ENCODE measurements at regions not wholly inside any gene's neighbourhood (a gene's known extent, or its start where the extent isn't known, plus 50 kb on each side); places are given as distances from the start of the nearest gene placed in this dataset.

GRCh38 chr16:31695667-31696066 lies 168.0 kb downstream of the AHSP start:
- BruUV-seq (replicated peaks): no TSS peak
- H3K4me2 ChIP-seq (ENCODE audit: low read length): no peak overlapping the region
- TF ChIP-seq TCF7L2 (IDR thresholded peaks at IDR 0.05; ENCODE audit: borderline replicate concordance, extremely low read depth, insufficient read depth, insufficient read length) (no peak), ELF1 (IDR thresholded peaks at IDR 0.05; ENCODE audit: borderline replicate concordance, low read depth) (no peak), SP1 (IDR thresholded peaks at IDR 0.05; ENCODE audit: low read depth) (no peak), ZNF274 (IDR thresholded peaks at IDR 0.05; ENCODE audit: low read depth, low read length) (no peak), EZH2 (IDR thresholded peaks at IDR 0.05) (no peak), JUND (IDR thresholded peaks at IDR 0.05) (no peak), MAX (IDR thresholded peaks at IDR 0.05) (no peak), EZH2phosphoT487 (IDR thresholded peaks at IDR 0.05; ENCODE audit: borderline replicate concordance) (no peak), FOSL1 (IDR thresholded peaks at IDR 0.05; ENCODE audit: low read depth) (no peak), CTCF (IDR thresholded peaks at IDR 0.05 in 2 of 3, conservative IDR thresholded peaks at IDR 0.05 in 1 of 3; ENCODE audit: borderline replicate concordance in 1 of 3, insufficient read depth in 1 of 3, low read depth in 2 of 3, low read length in 2 of 3) (no peak), ZFX (IDR thresholded peaks at IDR 0.05) (no peak), SRF (IDR thresholded peaks at IDR 0.05; ENCODE audit: low read depth) (no peak), POLR2AphosphoS5 (IDR thresholded peaks at IDR 0.05; ENCODE audit: low read depth, low read length) (no peak), ZBTB33 (IDR thresholded peaks at IDR 0.05; ENCODE audit: extremely low read depth, insufficient replicate concordance, low read length) (no peak), SIN3A (IDR thresholded peaks at IDR 0.05; ENCODE audit: low read depth) (no peak)

More at GRCh38 chr16:31695667-31696066, 168.0 kb downstream of the AHSP start:
- ChIA-PET CTCF (no interaction called here), POLR2A (no interaction called here), RAD21 (ENCODE audit: low non-redundant PET in 1 of 2, low total read pairs in 2 of 2, uncharacterized antibody in 2 of 2, unreplicated experiment in 2 of 2) (no interaction called here)
- Histone ChIP-seq H3K27ac (ENCODE audit: low read depth, low read length) (no peak overlapping the region), H3K4me1 (ENCODE audit: control insufficient read depth in 1 of 2, insufficient read depth in 2 of 2, low read length in 2 of 2) (peaks cover 3 to 7% of the 10 kb centered on the region in 2 experiments; a peak in 3 of 4 replicates), H3K9ac (ENCODE audit: low read length) (no peak overlapping the region), H4K20me1 (ENCODE audit: insufficient read depth) (no peaks in the 10 kb centered on the region), H3K79me2 (ENCODE audit: insufficient read depth, low read length) (peaks cover 4% of the 10 kb centered on the region; the same call in 1 of the 2 replicates), H3K9me3 (ENCODE audit: control insufficient read depth in 1 of 2, insufficient read depth in 1 of 2, low read depth in 1 of 2, low read length in 2 of 2) (no peaks in the 10 kb centered on the region), H2AFZ (ENCODE audit: low read depth, low read length, poor library complexity, severe bottlenecking) (no peak overlapping the region), H3K36me3 (ENCODE audit: control insufficient read depth in 1 of 2, insufficient read depth in 2 of 2, low read length in 2 of 2) (no peaks in the 10 kb centered on the region), H3K9me2 (ENCODE audit: insufficient read depth) (no peaks in the 10 kb centered on the region), H3K4me3 (replicated peaks in 1 of 2; ENCODE audit: low read depth in 1 of 2, low read length in 2 of 2) (no peak overlapping the region), H3K27me3 (ENCODE audit: insufficient read depth, low read length) (no peaks in the 10 kb centered on the region)
- DNase-seq (ENCODE audit: low read depth, low spot score): no peak
- intact Hi-C loops (cut with micrococcal nuclease): loop anchor here (2.0 to 10.0 kb wide), 4 partner anchors 17 to 711 kb away; partner anchors contain the start of genes ARMC5, HSD3B7 and TGFB1I1
- no peak for ATAC-seq

Measured in HCT116 (cell line).